Esophagus squamous epithelium (tissue), 4 donors: ENCODE measurements at regions not wholly inside any gene's neighbourhood (a gene's known extent, or its start where the extent isn't known, plus 50 kb on each side); places are given as distances from the start of the nearest gene placed in this dataset.

ENCODE experiments used
- CTCF ChIP-seq, 6 experiments: fragments of 450-650 bp in 4 of 6; fragments of 200-600 bp in 2 of 6; sonication (generic) in 2 of 6; IDR thresholded peaks; one replicate each; pipeline ENCODE4 v1.5.1; 2016 to 2019; ENCODE audit warnings: antibody characterized with exemption in 6 of 6, mild to moderate bottlenecking in 4 of 6, moderate library complexity in 4 of 6
- POLR2A ChIP-seq, 4 donors: fragments of 450-650 bp; IDR thresholded peaks; one replicate each; pipeline ENCODE4 v1.6.1; 2017; ENCODE audit warnings: antibody characterized with exemption in 4 of 4, mild to moderate bottlenecking in 4 of 4, moderate library complexity in 3 of 4

- TF ChIP-seq CTCF (IDR thresholded peaks at IDR 0.05): no peak
- no peak for TF ChIP-seq POLR2A (IDR thresholded peaks at IDR 0.05)
Observed at GRCh38 chr10:29961351-29961750, 98.0 kb downstream of the JCAD start.
